ENCODE measurements at regions not wholly inside any gene's neighbourhood (a gene's known extent, or its start where the extent isn't known, plus 50 kb on each side); places are given as distances from the start of the nearest gene placed in this dataset.

DNA sequence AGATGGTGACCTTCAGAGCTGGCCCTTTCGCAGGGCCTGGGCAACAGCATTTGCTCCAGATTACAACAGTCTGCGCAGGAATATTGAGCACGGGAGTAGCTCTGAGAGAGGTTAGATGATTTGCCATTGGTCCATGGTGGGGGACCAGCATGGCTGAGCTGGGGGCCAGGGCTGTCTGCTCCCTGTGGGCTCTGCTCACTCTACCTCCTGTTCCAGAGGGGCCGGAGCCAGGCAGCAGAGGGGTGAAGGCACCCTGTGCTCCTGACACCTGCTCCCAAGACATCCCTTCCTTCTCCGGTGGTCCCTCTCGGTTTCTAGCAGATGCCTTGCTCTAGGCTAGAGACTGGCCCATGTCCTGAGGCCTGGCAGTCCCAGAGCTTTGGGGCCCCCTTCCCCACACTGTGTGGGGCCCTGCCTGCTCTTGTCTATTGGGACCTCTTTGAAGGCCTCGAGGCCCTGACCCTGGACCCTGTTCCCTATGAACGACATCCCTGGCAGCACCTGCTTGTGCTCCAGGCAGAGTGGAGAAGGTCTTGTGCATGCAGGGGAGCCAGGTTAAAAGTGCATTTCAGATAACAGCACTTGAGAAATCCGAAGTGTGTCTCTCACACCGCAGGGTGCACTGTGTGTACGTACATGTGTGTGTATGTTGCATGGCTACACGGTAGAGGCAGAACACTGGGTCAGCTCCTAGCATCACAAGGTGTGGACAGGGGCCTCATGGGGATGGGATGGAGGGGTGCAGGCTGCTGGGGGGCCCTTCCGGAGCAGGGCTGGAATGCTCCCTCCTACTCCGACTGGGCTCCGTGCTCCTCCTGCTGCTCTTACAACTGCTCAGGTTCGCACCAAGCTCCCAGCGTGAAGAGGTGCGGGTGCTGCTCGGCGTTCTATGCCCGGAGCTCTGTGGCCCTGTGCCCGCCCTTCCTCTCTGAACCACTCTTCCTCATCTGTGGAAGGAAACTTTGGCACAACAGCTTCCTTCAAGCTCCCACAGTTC, 123.3 kb upstream of the B3GAT1 start:
- Histone ChIP-seq H3K27ac (ENCODE audit: low read length) (no peak overlapping the region), H3K9me3 (ENCODE audit: insufficient read depth, low read length) (no peaks in the 10 kb centered on the region), H3K27me3 (ENCODE audit: low read depth, low read length) (no peaks in the 10 kb centered on the region), H3K4me1 (ENCODE audit: low read length) (no peaks in the 10 kb centered on the region), H2AFZ (ENCODE audit: low read depth, low read length) (no peak overlapping the region), H3K36me3 (replicated peaks; ENCODE audit: low read depth, low read length) (no peaks in the 10 kb centered on the region), H3K4me3 (ENCODE audit: low read length) (no peak overlapping the region), H3K79me2 (ENCODE audit: low read length) (no peaks in the 10 kb centered on the region), H3K4me2 (ENCODE audit: low read length) (no peak overlapping the region), H3K9ac (ENCODE audit: low read length) (no peak overlapping the region), H4K20me1 (ENCODE audit: insufficient read depth, low read length) (no peaks in the 10 kb centered on the region)
- TF ChIP-seq, protein P1, sequence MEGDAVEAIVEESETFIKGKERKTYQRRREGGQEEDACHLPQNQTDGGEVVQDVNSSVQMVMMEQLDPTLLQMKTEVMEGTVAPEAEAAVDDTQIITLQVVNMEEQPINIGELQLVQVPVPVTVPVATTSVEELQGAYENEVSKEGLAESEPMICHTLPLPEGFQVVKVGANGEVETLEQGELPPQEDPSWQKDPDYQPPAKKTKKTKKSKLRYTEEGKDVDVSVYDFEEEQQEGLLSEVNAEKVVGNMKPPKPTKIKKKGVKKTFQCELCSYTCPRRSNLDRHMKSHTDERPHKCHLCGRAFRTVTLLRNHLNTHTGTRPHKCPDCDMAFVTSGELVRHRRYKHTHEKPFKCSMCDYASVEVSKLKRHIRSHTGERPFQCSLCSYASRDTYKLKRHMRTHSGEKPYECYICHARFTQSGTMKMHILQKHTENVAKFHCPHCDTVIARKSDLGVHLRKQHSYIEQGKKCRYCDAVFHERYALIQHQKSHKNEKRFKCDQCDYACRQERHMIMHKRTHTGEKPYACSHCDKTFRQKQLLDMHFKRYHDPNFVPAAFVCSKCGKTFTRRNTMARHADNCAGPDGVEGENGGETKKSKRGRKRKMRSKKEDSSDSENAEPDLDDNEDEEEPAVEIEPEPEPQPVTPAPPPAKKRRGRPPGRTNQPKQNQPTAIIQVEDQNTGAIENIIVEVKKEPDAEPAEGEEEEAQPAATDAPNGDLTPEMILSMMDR (IDR thresholded peaks at IDR 0.05; ENCODE audit: low read depth, low read length) = no peak
- TF ChIP-seq EZH2phosphoT487 (IDR thresholded peaks at IDR 0.05; ENCODE audit: low read depth) = no peak

DNA sequence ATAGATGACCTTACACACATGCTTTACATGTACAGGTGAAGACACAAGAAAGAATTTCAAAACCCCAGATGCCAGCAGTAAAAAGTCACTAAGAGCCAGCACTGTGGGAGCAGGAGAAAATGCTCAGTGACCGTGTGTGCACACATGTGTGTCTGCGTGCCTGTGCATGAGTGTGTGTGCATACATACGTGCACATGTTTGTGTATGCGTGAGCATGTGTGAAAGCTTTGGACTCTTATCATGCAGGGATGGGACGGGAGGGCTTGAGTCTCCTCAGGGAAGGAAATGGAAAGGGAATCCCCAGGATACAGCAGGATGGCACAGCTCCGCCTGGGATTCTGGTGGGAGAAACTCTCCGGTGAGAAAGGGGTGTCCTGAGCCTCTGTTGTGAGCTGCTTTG, 121.5 kb upstream of the B3GAT1 start:
- Histone ChIP-seq H3K27ac (ENCODE audit: low read length) (no peak overlapping the region), H3K4me1 (ENCODE audit: low read length) (no peaks in the 10 kb centered on the region), H3K79me2 (ENCODE audit: low read length) (no peaks in the 10 kb centered on the region), H4K20me1 (ENCODE audit: insufficient read depth, low read length) (no peaks in the 10 kb centered on the region), H3K4me3 (ENCODE audit: low read length) (no peak overlapping the region), H3K4me2 (ENCODE audit: low read length) (no peak overlapping the region), H3K9me3 (ENCODE audit: insufficient read depth, low read length) (no peaks in the 10 kb centered on the region), H3K9ac (ENCODE audit: low read length) (no peak overlapping the region), H3K36me3 (replicated peaks; ENCODE audit: low read depth, low read length) (no peaks in the 10 kb centered on the region), H2AFZ (ENCODE audit: low read depth, low read length) (no peak overlapping the region), H3K27me3 (ENCODE audit: low read depth, low read length) (no peaks in the 10 kb centered on the region; the same call in 1 of the 2 replicates)
- TF ChIP-seq, protein P1 (IDR thresholded peaks at IDR 0.05; ENCODE audit: low read depth, low read length) = no peak
- TF ChIP-seq EZH2phosphoT487 (IDR thresholded peaks at IDR 0.05; ENCODE audit: low read depth) = no peak

DNA sequence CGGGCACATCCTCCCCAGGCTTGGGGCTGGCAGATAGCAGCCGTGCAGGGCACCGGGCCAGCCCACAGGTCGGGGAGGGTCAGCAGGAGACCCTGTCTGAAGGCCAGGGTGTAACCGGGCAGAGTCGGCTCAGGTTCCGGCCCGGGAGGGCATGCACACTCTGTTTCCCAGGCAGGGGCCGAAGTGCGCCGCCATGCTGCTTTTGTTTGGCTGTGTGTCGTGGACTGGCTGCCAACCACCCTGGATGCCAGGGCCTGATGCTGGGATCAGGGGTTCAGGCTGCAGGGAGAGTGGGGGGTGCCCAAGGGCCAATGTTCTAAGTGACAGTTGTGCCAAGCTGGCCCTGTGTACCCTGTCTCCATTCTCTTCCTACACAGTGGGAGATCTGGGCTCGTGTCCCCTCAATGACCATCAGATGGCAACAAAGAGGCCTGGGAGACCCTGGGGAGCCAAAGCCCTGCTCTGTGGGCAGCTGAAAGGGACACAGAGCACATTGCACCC, 120.9 kb upstream of the B3GAT1 start:
- peaks cover 2% of the 10 kb centered on the region; the same call in 1 of the 2 replicates for H3K27me3 ChIP-seq (ENCODE audit: low read depth, low read length)
- H3K4me1 ChIP-seq (ENCODE audit: low read length) = no peaks in the 10 kb centered on the region
- H3K79me2 ChIP-seq (ENCODE audit: low read length) = no peaks in the 10 kb centered on the region
- H3K9me3 ChIP-seq (ENCODE audit: insufficient read depth, low read length) = no peaks in the 10 kb centered on the region
- no peak overlapping the region for H3K4me2 ChIP-seq (ENCODE audit: low read length)
- H3K27ac ChIP-seq (ENCODE audit: low read length) = no peak overlapping the region
- no peak overlapping the region for H2AFZ ChIP-seq (ENCODE audit: low read depth, low read length)
- TF ChIP-seq EZH2phosphoT487 (IDR thresholded peaks at IDR 0.05; ENCODE audit: low read depth) = no peak
- TF ChIP-seq, protein P1 (IDR thresholded peaks at IDR 0.05; ENCODE audit: low read depth, low read length) = no peak
- H4K20me1 ChIP-seq (ENCODE audit: insufficient read depth, low read length) = no peaks in the 10 kb centered on the region
- no peak overlapping the region for H3K4me3 ChIP-seq (ENCODE audit: low read length)
- no peaks in the 10 kb centered on the region for H3K36me3 ChIP-seq (replicated peaks; ENCODE audit: low read depth, low read length)
- no peak overlapping the region for H3K9ac ChIP-seq (ENCODE audit: low read length)

DNA sequence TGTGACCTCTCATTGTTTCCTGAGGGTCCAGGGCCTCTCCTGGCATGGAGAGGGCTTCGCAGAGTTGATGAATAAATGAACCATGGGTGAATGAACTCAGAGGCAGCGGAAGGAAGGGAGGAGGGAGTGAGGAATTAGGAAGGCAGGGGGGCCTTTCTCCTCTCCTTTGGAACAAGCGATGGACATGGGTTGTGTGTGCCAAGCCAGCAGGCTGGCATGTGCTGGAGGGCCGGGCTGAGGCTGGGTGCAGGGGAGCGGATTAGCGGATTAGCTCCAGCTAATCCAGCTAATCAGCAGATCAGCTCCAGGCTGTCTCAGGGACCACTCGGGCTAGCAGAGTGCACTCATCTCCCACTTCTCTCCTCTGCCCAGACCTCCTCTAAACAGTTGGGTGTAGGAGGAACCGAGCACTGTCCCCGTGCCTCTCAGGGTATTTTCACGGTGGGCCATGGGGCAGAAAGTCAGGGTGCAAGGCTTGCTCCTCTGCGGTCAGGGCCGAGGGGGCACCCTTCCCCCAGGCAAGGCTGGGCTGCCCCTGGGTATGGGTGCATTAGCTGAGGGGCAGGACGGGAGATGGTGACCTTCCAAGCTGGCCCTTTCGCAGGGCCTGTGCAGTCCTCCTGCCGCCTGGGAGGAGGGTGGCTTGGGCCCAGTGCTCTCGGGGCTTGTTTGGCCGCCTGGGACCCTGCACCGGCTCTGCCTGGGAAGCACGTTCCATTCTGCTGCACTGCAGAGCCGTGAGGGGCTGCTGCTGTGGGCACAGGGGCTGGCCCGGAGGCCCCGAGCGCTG, 120.3 kb upstream of the B3GAT1 start:
- TF ChIP-seq, protein P1 (IDR thresholded peaks at IDR 0.05; ENCODE audit: low read depth, low read length) = no peak
- TF ChIP-seq EZH2phosphoT487 (IDR thresholded peaks at IDR 0.05; ENCODE audit: low read depth) = no peak
- Histone ChIP-seq H3K79me2 (ENCODE audit: low read length) (no peaks in the 10 kb centered on the region), H3K27ac (ENCODE audit: low read length) (no peak overlapping the region), H3K36me3 (replicated peaks; ENCODE audit: low read depth, low read length) (no peaks in the 10 kb centered on the region), H4K20me1 (ENCODE audit: insufficient read depth, low read length) (no peaks in the 10 kb centered on the region), H2AFZ (ENCODE audit: low read depth, low read length) (no peak overlapping the region), H3K9ac (ENCODE audit: low read length) (no peak overlapping the region), H3K27me3 (ENCODE audit: low read depth, low read length) (peaks cover 2% of the 10 kb centered on the region; the same call in 1 of the 2 replicates), H3K4me2 (ENCODE audit: low read length) (no peak overlapping the region), H3K4me3 (ENCODE audit: low read length) (no peak overlapping the region), H3K9me3 (ENCODE audit: insufficient read depth, low read length) (no peaks in the 10 kb centered on the region), H3K4me1 (ENCODE audit: low read length) (no peaks in the 10 kb centered on the region)
